SK-N-MC (cell line): ENCODE measurements at regions not wholly inside any gene's neighbourhood (a gene's known extent, or its start where the extent isn't known, plus 50 kb on each side); places are given as distances from the start of the nearest gene placed in this dataset.

Source experiments
- EZH2 ChIP-seq: fragments of 200-600 bp; sonication (generic); IDR thresholded peaks from one replicate; pipeline ENCODE4 v1.6.1; 2017; ENCODE audit warnings: antibody characterized with exemption
- POLR2AphosphoS5 ChIP-seq: IDR thresholded peaks from 2 replicates; pipeline ENCODE4 v1.6.1; 2012; ENCODE audit warnings: mild to moderate bottlenecking, low read depth, low read length, borderline replicate concordance

DNA sequence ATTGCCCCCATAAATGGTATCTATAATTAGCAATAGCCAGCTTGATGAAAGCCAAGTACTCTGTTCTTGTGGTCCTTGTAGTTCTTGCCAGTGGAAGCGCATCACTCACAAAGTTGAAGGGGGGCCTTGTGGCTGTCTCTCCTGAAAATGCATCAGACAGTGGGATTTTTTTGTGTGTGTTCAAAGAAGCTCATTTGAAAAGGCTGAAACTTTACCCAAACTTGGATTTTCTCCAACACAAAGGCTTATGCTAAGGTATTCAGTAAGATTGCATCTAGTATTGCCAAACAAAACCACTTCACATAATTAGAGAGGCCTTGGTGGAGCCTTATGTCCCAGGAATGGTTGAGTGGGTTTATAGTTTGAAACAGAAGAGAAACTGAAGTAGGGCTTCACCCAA is 216.7 kb upstream of the TMTC1 start:
- TF ChIP-seq EZH2 (no peak), POLR2AphosphoS5 (no peak)
